ENCODE measurements at regions not wholly inside any gene's neighbourhood (a gene's known extent, or its start where the extent isn't known, plus 50 kb on each side); places are given as distances from the start of the nearest gene placed in this dataset.

DNA sequence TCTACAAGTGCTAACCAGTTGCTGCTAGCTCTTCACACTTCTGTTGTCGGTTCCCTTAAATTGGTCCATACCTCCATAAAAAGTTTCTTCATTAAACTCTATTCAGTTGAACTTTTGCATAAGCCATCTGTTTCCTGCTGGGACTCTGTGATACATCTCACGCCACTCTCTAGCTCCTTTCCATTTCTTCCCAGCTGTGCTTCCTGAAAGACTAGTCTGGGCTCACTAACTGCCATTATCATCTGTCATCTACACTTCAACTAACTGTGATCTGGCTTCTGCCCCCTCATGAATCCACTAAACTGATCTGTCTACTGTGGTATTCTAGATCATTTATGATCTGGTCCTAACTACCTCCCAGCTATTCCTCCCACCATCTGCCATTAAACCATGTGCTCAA is 78.3 kb downstream of the ELAPOR2 start (continued):
- TF ChIP-seq ZBTB40 (IDR thresholded peaks at IDR 0.05; ENCODE audit: borderline replicate concordance) (no peak), DPF2 (IDR thresholded peaks at IDR 0.05) (no peak), YBX1 (IDR thresholded peaks at IDR 0.05) (no peak), USF2 (IDR thresholded peaks at IDR 0.05; ENCODE audit: borderline replicate concordance, low read depth, low read length) (no peak), RELB (IDR thresholded peaks at IDR 0.05; ENCODE audit: low read depth) (no peak), ESRRA (IDR thresholded peaks at IDR 0.05; ENCODE audit: low read length) (no peak)

GRCh38 chr7:86980223-86980622 is 79.2 kb downstream of the ELAPOR2 start:
- no peak for DNase-seq (ENCODE audit: low read depth, low spot score)
- intact Hi-C loops (cut with micrococcal nuclease; ENCODE audit: unreplicated experiment) (no loop called here), in situ Hi-C loops (cut with MboI) (no loop called here)
- Histone ChIP-seq H4K20me1 (ENCODE audit: control insufficient read depth, insufficient read depth) (no peaks in the 10 kb centered on the region), H3K4me1 (ENCODE audit: control insufficient read depth, insufficient read depth, low read length) (peaks cover 21% of the 10 kb centered on the region), H3K36me3 (ENCODE audit: control insufficient read depth in 2 of 2, insufficient read depth in 2 of 2, low read length in 1 of 2) (no peaks in the 10 kb centered on the region), H3K79me2 (ENCODE audit: control insufficient read depth, insufficient read depth, low read length) (no peaks in the 10 kb centered on the region), H3K27me3 (replicated peaks in 1 of 2; ENCODE audit: control insufficient read depth in 2 of 2, insufficient read depth in 2 of 2, low read length in 1 of 2) (no peaks in the 10 kb centered on the region), H3K27ac (ENCODE audit: control insufficient read depth, insufficient read depth) (no peak overlapping the region), H3K4me2 (ENCODE audit: control insufficient read depth, insufficient read depth) (no peak overlapping the region), H3K9me3 (replicated peaks; ENCODE audit: control insufficient read depth, insufficient read depth, low read length) (no peaks in the 10 kb centered on the region; the same call in 1 of the 3 replicates), H3K9ac (ENCODE audit: control insufficient read depth, insufficient read depth, low read length) (no peak overlapping the region), H2AFZ (ENCODE audit: control insufficient read depth, low read depth, low read length) (no peak overlapping the region), H3K4me3 (no peak overlapping the region)
- FAIRE-seq = no peak
- ChIA-PET RAD21 (ENCODE audit: unreplicated experiment) (no interaction called here), CTCF (no interaction called here), POLR2A (no interaction called here), SMC1A (ENCODE audit: uncharacterized antibody, unreplicated experiment) (no interaction called here)
- no peak for ATAC-seq
- BruUV-seq (replicated peaks) = no TSS peak
- WGBS (ENCODE audit: insufficient coverage, insufficient replicate concordance, low lambda C conversion rate, missing lambda C conversion rate) = 88% methylated on average over 3 of the region's 3 CpGs
- TF ChIP-seq SREBF2 (IDR thresholded peaks at IDR 0.05; ENCODE audit: low read length) (no peak), NFIC (IDR thresholded peaks at IDR 0.05; ENCODE audit: low read depth, low read length) (no peak), EP300 (IDR thresholded peaks at IDR 0.05; ENCODE audit: borderline replicate concordance in 1 of 2, control insufficient read depth in 1 of 2, low read depth in 2 of 2, low read length in 2 of 2) (no peak), STAT3 (IDR thresholded peaks at IDR 0.05; ENCODE audit: low read depth, low read length) (no peak)
- TF ChIP-seq, protein P1, sequence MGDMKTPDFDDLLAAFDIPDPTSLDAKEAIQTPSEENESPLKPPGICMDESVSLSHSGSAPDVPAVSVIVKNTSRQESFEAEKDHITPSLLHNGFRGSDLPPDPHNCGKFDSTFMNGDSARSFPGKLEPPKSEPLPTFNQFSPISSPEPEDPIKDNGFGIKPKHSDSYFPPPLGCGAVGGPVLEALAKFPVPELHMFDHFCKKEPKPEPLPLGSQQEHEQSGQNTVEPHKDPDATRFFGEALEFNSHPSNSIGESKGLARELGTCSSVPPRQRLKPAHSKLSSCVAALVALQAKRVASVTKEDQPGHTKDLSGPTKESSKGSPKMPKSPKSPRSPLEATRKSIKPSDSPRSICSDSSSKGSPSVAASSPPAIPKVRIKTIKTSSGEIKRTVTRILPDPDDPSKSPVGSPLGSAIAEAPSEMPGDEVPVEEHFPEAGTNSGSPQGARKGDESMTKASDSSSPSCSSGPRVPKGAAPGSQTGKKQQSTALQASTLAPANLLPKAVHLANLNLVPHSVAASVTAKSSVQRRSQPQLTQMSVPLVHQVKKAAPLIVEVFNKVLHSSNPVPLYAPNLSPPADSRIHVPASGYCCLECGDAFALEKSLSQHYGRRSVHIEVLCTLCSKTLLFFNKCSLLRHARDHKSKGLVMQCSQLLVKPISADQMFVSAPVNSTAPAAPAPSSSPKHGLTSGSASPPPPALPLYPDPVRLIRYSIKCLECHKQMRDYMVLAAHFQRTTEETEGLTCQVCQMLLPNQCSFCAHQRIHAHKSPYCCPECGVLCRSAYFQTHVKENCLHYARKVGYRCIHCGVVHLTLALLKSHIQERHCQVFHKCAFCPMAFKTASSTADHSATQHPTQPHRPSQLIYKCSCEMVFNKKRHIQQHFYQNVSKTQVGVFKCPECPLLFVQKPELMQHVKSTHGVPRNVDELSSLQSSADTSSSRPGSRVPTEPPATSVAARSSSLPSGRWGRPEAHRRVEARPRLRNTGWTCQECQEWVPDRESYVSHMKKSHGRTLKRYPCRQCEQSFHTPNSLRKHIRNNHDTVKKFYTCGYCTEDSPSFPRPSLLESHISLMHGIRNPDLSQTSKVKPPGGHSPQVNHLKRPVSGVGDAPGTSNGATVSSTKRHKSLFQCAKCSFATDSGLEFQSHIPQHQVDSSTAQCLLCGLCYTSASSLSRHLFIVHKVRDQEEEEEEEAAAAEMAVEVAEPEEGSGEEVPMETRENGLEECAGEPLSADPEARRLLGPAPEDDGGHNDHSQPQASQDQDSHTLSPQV (IDR thresholded peaks at IDR 0.05) = no peak
